ENCODE measurements at regions not wholly inside any gene's neighbourhood (a gene's known extent, or its start where the extent isn't known, plus 50 kb on each side); places are given as distances from the start of the nearest gene placed in this dataset.

DNA sequence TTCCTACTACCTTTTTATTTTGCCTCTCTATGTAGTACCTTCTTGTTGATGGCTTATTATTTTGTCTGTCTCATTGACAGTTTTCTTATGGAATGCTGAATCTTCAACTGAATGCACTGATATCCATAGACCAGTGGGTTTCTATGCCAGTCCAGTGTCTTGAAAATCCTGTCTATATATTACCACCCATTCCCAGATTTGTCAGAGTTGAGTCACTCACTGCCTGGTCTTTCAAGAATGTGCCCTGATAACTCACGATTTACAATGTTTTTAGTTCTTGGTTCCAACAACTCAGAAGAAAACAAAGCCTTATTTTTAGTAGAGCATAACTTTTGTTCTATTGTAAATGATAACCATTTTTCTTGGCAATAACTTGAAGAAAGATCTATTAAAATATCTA is 606.0 kb upstream of the PITX2 start:
- Mint-ChIP-seq H3K27me3 (ENCODE audit: low read depth in 3 of 3) (no peaks in the 10 kb centered on the region), H3K36me3 (no peaks in the 10 kb centered on the region)
- no CpG with 5 or more reads among the region's 1 CpG for WGBS (ENCODE audit: insufficient coverage)

DNA sequence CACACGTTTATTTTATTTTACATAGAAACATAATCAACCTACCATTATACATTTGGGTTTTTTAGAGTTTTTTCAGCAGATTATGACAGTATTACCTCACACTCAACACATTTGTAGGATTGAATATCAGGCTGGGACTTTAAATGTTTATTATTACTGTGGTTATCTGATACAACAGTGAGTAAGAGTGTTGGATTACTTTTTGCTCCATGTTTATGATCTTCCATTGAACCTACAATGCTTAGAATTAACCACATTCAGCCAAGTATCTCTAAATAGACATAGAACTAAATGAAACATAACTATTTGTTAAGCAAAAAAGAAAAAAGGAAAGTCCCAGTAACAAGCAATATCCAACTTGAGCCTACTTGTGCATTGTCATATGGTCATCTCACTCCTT is 607.4 kb upstream of the PITX2 start:
- no peak overlapping the region for H3K27ac Mint-ChIP-seq
- peaks cover 0 to 3% (median 0%) of the 10 kb centered on the region in 7 donors for H3K9me3 Mint-ChIP-seq
- no peak overlapping the region for H3K4me2 ChIP-seq (replicated peaks; ENCODE audit: extremely low read depth, low read length, poor library complexity, severe bottlenecking)
- intact Hi-C loops (cut with micrococcal nuclease) = no loop called here
- no peaks in the 10 kb centered on the region for H4K20me1 ChIP-seq (ENCODE audit: insufficient read depth, low read length)
- H3K27me3 ChIP-seq (ENCODE audit: control insufficient read depth in 2 of 2, insufficient read depth in 2 of 2, low read length in 2 of 2) = no peaks in the 10 kb centered on the region
- H3K27me3 Mint-ChIP-seq (ENCODE audit: low read depth in 3 of 3) = no peaks in the 10 kb centered on the region
- H3K36me3 Mint-ChIP-seq = no peaks in the 10 kb centered on the region
- H3K9ac ChIP-seq (ENCODE audit: insufficient read depth, low read length, poor library complexity, severe bottlenecking) = no peak overlapping the region
- no peaks in the 10 kb centered on the region for H3K9me3 ChIP-seq (replicated peaks in 1 of 2; ENCODE audit: control insufficient read depth in 1 of 2, insufficient read depth in 1 of 2, low read length in 2 of 2)
- H3K27ac ChIP-seq (ENCODE audit: low read depth in 1 of 2, low read length in 2 of 2) = no peak overlapping the region
- no peak overlapping the region for H2AFZ ChIP-seq (ENCODE audit: insufficient read depth, low read depth, low read length, poor library complexity, severe bottlenecking)
- no peaks in the 10 kb centered on the region for H3K4me1 Mint-ChIP-seq
- H3K4me3 Mint-ChIP-seq = no peak overlapping the region
- no peaks in the 10 kb centered on the region for H3K79me2 ChIP-seq (ENCODE audit: insufficient read depth, low read length)
- no CpG with 5 or more reads among the region's 1 CpG for WGBS (ENCODE audit: insufficient coverage)
- no peaks in the 10 kb centered on the region for H3K36me3 ChIP-seq (replicated peaks in 1 of 2; ENCODE audit: control insufficient read depth in 1 of 2, insufficient read depth in 2 of 2, low read length in 2 of 2)
- TF ChIP-seq, protein P1, sequence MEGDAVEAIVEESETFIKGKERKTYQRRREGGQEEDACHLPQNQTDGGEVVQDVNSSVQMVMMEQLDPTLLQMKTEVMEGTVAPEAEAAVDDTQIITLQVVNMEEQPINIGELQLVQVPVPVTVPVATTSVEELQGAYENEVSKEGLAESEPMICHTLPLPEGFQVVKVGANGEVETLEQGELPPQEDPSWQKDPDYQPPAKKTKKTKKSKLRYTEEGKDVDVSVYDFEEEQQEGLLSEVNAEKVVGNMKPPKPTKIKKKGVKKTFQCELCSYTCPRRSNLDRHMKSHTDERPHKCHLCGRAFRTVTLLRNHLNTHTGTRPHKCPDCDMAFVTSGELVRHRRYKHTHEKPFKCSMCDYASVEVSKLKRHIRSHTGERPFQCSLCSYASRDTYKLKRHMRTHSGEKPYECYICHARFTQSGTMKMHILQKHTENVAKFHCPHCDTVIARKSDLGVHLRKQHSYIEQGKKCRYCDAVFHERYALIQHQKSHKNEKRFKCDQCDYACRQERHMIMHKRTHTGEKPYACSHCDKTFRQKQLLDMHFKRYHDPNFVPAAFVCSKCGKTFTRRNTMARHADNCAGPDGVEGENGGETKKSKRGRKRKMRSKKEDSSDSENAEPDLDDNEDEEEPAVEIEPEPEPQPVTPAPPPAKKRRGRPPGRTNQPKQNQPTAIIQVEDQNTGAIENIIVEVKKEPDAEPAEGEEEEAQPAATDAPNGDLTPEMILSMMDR (IDR thresholded peaks at IDR 0.05) = no peak
- H3K4me3 ChIP-seq (replicated peaks in 1 of 3; ENCODE audit: low read depth in 2 of 3, low read length in 3 of 3) = no peak overlapping the region
- no peak for DNase-seq
- H3K4me1 ChIP-seq (ENCODE audit: control insufficient read depth in 1 of 2, insufficient read depth in 2 of 2, low read length in 2 of 2) = no peaks in the 10 kb centered on the region

More for the DNA sequence above, 606.0 kb upstream of the PITX2 start:
- Histone ChIP-seq H3K9me3 (replicated peaks in 1 of 2; ENCODE audit: control insufficient read depth in 1 of 2, insufficient read depth in 1 of 2, low read length in 2 of 2) (no peaks in the 10 kb centered on the region), H3K4me2 (replicated peaks; ENCODE audit: extremely low read depth, low read length, poor library complexity, severe bottlenecking) (no peak overlapping the region), H3K4me1 (ENCODE audit: control insufficient read depth in 1 of 2, insufficient read depth in 2 of 2, low read length in 2 of 2) (no peaks in the 10 kb centered on the region), H3K27me3 (ENCODE audit: control insufficient read depth in 2 of 2, insufficient read depth in 2 of 2, low read length in 2 of 2) (no peaks in the 10 kb centered on the region), H2AFZ (ENCODE audit: insufficient read depth, low read depth, low read length, poor library complexity, severe bottlenecking) (no peak overlapping the region), H4K20me1 (ENCODE audit: insufficient read depth, low read length) (no peaks in the 10 kb centered on the region), H3K9ac (ENCODE audit: insufficient read depth, low read length, poor library complexity, severe bottlenecking) (no peak overlapping the region), H3K36me3 (replicated peaks in 1 of 2; ENCODE audit: control insufficient read depth in 1 of 2, insufficient read depth in 2 of 2, low read length in 2 of 2) (no peaks in the 10 kb centered on the region), H3K4me3 (replicated peaks in 1 of 3; ENCODE audit: low read depth in 2 of 3, low read length in 3 of 3) (no peak overlapping the region), H3K27ac (ENCODE audit: low read depth in 1 of 2, low read length in 2 of 2) (no peak overlapping the region), H3K79me2 (ENCODE audit: insufficient read depth, low read length) (no peaks in the 10 kb centered on the region)
- Mint-ChIP-seq H3K4me1 (no peaks in the 10 kb centered on the region), H3K4me3 (no peak overlapping the region), H3K27ac (no peak overlapping the region), H3K9me3 (peaks cover 0 to 3% (median 0%) of the 10 kb centered on the region in 7 donors)
- DNase-seq = no peak
- intact Hi-C loops (cut with micrococcal nuclease) = no loop called here
- TF ChIP-seq, protein P1 (IDR thresholded peaks at IDR 0.05) = no peak

Measured in CD14-positive monocyte (primary cell).